SIG-M5 treated with dmso at 0.1 percent for 504 hours (cell line): ENCODE measurements at regions not wholly inside any gene's neighbourhood (a gene's known extent, or its start where the extent isn't known, plus 50 kb on each side); places are given as distances from the start of the nearest gene placed in this dataset.

Source experiments
- DNase-seq: peaks from one replicate; lab custom pipeline; 2025; ENCODE audit not compliant: unreplicated experiment; lab: John Stamatoyannopoulos, UW

DNA sequence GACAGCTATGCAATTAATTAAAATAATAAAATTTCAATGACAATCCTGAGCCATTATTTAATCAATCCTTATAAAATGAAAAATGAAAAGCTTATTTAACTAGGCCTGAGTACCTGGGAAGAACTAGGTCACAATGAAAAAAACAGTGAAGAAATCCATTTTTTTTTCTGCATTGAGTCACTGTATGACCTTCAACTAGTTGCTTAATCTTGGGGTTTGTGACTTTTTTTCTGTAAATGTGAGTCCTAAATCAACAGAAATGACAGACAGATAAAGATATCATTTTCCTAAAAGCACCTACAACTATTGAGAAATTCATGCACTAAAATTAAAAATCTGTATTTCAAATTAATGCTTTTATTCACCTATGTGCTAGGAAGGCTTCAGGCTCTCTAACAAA is 96.8 kb downstream of the TMEM26 start:
- DNase-seq: no peak

DNA sequence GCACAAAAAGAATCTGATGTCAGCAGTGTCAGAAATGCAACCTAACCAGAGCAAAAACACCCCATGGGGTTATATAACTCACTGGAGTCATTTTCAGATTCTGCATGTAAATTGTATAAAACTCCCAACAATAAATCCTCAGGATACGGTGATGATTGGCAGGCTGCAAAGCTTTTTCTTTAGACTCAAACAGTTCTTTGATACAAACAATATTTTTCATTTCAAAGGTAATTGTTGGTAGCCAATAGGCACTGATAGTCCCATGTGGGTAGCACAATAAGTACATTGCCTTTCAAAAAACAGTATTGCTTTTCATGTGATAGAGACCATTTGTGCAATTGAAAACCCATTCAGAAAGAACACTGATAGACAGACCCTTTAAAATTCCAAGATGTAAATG is 98.0 kb downstream of the TMEM26 start:
- no peak for DNase-seq

DNA sequence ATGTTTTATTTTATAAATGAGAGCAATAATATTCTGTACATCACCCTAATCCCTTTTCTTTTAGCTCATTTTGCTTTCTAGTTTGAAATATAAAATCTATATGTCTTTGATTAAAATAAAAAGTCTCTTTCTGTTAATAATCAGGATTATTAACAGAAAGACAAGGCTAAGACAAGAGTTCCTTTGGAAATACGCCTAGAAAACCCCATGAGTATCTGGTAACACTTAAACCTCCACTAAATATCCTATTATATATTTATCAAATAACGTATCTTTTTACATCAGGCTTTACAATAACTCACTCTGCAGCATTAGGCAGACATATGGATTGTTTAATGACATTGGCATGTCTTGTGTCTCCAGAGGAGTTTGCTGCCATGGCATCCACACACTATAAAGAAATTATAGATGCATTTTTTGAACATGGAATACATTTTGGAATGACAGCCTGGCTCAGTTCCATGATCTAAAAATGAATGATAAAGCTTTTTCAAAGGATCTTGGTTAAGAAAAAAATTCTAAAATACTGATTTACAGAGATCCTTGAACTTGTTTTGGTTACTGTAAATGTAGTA is 98.7 kb downstream of the TMEM26 start:
- no peak for DNase-seq

DNA sequence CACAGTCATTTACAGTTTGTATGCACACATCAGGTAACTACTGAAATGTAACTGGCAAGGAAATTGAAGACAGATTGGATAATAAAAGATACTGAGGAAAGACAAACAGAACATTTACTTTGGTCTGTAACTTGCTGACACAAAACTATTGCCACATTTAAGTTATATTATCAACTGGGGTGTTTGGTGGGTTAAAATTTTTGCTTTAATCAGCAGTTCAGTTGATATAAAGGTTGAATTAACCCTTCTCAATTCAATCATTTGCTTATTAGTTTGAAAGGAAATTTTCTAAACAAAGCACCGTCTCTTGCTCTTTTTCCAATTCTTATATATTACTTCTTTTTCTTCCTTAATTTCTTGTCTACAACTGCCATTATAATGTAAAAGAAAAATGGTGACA is 102.4 kb downstream of the TMEM26 start:
- DNase-seq: no peak

DNA sequence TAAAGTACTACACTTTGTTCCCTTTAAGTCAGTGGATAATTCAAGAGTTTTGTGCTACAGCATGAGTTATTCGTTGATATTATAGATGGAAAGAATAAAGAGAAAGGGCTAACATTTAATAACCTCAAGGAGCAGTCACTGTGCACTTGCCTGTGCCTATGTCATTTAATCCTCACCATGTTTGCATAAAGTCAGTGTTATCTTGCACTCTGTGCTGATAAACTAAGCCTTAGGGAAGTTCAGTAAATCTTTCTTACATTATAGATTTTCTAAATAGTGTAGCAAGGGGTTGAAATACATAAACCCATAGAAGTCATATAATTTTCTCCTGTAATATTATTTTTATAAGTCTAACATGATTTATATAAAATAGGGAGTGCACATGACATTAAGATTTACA is 103.1 kb downstream of the TMEM26 start:
- no peak for DNase-seq

DNA sequence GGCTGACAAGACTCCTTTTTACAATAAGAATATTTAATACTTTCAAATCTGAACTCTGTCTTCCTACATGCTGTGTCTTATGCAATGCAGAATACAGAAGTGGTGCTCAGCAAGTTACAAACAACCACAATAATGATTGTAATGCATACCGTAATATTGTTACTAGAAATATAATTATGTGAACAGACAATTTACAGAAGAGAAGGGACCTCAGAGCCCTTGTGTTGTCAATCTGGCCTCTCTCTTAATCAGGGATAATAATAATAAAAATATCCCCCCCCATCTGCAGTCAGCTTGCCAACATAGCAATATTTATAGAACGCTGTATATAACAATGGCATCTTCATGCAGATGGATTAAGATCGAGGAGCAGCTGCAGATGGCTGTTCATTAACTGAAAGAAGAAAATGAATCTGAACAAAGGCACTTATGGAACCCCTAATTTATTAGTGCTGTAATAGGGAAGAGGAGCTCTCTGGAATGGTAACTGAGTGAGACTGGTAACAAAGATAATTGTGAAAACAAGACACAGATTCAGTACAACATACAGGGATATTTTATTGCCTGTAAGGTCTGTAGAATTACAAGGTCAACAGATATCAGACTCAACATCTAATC is 106.3 kb downstream of the TMEM26 start:
- no peak for DNase-seq

DNA sequence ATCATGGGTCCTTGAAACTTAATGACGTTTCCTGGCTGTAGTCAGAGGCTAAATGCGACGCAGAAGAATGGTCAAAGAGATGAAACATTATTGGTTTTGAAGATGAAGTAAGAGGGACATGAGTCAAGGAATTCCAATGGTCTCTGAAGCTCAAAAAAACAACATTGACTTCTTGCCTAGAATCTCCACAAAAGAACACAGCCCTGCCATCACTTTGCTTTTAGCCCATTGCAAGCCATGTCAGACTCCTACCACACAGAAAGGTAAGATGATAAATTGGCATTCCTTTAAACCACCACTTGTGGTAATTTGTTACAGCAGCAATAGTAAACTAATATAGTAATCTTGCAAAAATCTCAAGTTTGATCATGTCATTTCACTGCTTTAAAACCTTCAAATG is 109.4 kb downstream of the TMEM26 start:
- no peak for DNase-seq

DNA sequence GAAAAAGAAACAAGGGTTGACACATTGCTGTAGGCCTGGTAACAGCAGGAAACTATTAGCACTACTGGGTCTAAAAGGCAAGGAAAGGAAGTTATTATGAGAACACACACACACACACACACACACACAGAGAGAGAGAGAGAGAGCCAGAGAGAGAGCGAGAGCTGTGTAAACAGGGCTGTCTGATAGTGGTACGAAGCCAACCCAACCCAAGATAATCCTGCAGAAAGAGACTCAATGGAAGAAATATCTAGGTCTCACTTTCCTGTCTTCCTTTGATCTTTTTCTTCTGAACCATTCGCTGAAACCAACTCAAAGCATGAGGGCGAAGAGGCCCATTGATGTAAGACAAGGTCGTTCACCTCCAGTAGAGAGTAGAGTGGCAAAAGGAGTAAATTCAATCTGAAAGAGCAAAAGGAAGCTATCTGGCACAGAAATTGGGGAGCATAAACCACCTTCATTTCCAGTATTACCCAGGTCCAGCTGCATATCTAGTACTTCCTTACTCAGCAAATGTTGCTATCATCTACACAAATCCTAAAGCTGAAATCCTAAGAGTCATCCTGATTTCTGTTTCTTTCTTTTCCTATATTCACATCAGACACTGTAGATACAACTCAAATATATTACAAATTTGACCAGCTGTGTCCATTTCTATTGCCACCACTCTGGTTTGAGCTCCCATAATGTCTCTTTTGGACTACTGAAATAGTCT is 110.2 kb downstream of the TMEM26 start:
- no peak for DNase-seq

DNA sequence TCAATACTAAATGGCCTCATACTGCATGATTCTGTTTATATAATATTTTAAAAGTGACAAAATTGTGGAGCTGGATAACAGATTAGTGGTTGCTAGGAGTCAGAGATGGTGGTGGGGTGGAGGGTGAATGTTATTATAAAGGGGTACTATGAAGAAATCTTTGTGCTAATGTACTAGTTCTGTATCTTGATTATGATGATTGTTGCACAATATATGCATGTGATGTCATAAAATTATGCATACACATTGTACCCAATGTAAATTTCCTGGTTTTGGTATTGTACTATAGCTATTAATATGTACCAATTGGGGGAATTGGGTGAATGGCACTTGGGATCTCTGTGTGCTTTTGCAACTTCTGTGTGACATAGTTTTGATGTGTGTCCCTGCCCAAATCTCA is 112.2 kb downstream of the TMEM26 start:
- DNase-seq: no peak

DNA sequence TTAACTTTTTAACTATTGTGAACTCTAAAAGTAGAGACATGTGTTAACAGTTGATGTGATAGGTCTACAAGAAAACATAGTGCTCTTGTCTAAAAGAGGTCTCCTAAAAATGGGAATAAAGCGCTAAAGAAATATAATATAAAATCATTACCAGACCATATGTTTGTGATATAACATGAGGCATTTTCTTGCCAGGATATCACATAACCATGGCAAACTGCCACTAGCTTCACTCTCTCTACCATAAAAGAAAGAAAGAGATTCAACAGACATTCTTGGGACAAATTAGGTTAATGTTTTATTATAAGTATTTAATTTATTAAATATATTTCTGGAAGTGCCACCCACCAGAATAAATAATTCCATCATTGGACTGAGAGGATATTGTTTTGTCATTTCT is 115.0 kb downstream of the TMEM26 start:
- no peak for DNase-seq

DNA sequence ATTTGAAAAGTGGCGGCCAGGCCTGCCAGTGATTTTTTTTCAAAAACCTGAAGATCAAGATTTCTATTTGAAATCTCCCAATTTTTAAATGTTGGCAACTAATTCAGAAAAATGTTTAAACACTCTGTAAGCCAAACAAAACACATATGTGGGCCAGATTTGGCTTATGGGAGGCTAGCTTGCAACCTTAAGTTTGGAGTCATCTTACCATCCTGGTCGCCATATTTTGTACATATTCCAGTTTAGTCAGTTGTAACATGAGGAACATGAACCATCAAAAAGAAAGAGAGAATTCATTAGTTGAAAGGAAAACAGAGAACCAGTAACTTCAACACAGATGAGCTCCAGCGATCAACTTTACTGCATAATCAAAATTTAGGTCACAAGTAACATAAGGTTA is 115.4 kb downstream of the TMEM26 start:
- no peak for DNase-seq

DNA sequence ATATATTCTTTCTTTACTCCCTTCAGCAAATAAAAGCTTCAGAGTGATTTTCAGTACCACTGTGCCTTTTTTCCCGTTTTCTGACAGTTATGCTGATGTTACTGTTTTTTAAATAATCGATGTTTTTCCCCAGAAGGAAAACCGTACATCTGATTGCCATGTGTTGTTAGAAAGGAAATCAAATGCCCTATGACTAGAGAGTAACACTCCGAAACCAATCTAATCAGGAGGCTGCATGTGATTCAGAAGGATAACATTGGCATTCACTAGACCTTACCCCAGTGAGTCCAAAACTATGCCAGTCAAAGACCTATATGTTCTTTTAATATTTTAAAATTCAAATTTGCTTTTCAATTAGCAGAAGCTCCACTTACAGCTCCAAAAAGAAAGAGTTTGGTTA is 116.3 kb downstream of the TMEM26 start:
- no peak for DNase-seq

DNA sequence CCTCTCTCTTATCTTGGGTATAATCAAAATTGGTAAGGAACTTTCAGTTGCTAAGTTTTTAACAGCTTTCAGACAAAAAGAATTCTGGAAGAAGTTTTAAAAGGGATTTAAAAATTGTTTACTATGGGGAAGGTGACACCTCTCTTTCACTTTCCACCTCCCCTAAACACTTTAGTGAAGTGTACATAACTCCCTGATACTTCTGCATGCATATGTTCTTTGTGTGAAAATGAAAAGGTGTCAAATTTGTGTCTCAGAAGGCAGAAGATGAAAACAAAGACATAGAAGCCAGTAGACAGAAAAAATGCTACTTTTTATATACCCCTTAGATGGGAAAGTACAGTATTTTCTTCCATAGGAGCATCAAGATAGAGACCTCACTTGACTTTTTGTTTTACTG is 117.8 kb downstream of the TMEM26 start:
- DNase-seq: no peak

DNA sequence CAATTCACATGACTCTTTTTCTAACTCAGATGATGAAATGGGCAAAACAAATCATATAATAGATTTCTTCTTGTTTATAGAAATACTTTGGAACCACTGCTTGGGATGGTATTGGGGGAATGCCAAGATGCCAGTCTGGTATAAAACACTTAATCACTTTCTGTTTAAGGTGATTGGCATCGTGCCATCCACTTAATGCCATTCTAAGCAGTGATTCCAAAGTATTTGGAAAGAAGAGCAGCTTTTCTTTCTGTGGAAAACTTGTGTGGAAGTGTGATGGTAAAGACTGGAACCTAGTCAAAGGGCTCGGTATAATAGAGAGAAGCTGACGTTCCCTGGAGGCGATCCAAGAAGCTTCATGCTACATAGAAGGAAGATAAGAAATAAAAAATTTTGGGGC is 120.6 kb downstream of the TMEM26 start:
- DNase-seq: no peak

DNA sequence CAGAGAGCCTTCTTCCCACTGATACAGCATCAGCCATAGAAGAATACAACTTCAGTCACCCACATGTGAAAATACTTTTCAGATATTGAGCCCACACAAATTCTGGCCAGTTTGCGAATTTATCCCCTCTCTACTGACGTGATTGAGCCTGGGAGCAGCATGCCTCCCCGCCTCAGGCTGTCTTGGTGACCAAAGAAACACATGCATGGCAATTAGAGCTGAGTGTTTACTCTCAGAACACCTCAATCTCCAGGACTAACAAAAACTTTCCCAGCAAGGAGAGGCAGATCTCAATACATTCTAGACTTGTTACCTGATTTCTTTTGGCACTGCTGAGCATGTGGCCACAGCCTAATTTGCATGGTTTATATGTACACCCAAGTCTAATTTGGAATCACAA is 122.5 kb downstream of the TMEM26 start:
- DNase-seq: no peak

DNA sequence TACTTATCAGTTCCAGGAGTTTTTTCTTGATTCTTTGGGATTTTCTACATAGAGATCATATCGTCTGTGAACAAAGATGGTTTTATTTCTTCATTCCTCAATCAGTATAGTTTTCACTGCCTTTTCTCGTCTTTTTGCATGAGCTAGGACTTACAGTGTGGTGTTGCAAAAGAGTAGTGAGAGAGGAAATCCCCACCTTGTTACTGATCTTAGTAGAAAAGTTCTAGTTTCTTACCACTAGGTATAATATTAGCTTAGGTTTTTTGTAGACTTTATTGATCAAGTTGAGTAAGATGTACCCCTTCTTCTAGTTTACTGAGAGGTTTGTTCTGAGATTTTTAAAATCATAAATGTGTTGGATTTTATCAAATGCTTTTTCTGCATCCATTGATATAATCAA is 123.3 kb downstream of the TMEM26 start:
- no peak for DNase-seq

DNA sequence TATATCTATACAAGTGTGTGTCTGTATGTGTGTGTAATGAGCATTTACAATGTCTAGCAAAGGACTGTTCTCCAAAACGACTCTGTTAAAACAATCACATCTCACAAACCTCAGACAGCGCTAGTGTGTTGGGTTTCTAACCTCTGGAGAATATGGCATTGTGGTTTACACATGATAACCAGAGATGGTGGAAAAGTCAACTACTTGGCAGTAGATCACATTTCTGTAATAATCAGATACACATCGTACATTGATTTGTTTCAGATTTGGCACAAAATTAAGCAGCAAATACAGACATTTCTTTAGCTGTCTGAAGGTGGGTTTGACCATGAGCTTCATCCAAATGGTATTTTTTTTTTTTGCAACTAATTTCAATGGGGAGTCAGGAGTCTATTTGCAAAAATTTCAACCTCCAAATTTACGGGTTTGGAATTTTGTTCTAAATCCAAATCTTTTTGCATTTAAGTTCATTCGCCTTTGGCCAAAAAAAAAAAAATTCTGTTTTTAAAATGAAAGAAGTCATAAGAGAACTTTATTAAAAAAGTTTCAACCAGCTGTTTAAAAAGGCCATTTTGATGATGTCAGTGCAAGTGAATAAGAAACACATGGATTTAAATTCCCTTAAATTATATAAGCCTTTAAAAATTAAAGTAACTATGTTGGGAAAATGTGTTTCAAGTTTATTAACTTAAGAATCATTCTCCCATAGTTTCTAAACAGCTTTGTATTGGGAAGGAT is 127.8 kb downstream of the TMEM26 start:
- DNase-seq: no peak

DNA sequence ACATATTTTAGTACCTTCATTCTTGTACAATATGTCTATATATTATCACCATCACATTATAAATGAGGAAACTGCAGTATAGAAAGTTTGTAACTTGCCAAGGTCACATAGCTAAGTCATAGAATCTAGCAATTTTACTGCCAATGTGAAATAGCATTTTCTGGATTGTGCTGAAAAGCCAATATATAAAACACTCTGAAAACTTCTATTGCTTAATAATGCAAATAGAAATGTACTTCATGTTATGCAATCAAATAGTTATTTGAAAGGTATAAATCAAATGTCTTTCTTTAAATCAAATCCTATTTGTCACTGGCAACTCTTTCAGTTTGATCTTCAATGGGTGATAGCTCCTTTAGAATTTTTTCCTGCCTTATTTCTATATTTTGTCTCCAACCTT is 129.5 kb downstream of the TMEM26 start:
- no peak for DNase-seq

DNA sequence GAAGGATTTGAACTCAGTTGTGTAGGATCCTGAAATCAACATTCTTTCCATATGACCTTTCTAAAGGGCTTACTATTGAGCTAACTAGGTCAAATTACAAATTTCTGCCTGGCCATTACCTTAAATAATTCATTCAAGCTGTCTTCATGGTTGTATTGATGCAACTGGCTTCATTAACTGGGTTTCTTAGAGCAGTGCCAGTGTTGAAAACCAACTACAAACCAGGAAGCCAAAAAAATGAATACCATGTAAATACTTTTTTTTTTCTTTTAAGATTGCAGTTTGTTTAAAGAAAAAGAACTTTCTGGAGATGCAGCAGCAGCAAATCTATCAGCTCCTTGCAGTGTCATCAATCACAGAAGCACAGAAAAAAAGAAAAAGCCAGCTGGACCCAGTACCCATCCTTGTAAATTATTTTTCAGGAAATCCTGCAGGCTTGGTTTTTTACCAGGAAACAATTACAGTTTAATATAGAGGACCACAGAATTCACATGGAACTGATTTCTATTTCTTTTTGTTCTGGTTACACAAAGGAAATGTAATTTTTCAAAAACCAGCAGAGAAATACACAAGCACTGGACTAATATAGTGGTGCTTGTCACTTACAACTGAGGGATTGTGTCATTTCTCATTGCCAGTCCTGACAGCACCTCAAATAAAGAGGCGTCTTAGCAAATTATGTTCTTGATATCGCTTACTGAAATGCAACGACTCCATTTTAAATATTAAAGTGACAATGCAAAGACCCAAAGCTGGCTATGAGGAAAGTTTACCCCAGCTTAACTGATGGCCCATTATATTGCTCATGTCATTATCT is 131.9 kb downstream of the TMEM26 start:
- no peak for DNase-seq

DNA sequence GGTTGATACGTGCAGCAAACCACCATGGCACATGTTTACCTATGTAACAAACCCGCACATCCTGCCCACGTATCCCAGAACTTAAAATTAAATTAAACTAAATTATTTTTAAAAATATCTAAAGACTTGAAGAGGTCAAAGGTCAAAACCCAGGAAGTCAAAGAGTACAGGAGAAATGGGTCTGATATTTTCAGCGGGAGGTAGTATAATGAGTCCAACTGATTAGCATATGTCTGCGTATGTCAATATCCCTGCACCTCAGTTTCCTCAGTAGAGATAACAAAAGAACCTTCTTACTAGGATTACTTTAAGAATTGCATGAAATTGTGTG is 133.0 kb downstream of the TMEM26 start:
- DNase-seq: no peak
